ENCODE measurements at regions not wholly inside any gene's neighbourhood (a gene's known extent, or its start where the extent isn't known, plus 50 kb on each side); places are given as distances from the start of the nearest gene placed in this dataset.

GRCh38 chr2:19695706-19696105 is 206.1 kb downstream of the TTC32 start:
- H3K4me2 ChIP-seq (ENCODE audit: low read length) = no peak overlapping the region
- no TSS peak for BruUV-seq (replicated peaks)
- no peak for ATAC-seq
- no peak overlapping the region for H3K9ac ChIP-seq (ENCODE audit: low read length)
- POLR2A ChIA-PET (ENCODE audit: unreplicated experiment) = no interaction called here
- intact Hi-C loops (cut with micrococcal nuclease) = no loop called here
- no peak overlapping the region for H2AFZ ChIP-seq (ENCODE audit: low read length)
- no peak overlapping the region for H3K4me3 ChIP-seq (ENCODE audit: low read length)
- H3K4me1 ChIP-seq (ENCODE audit: insufficient read depth, low read length) = no peaks in the 10 kb centered on the region
- H3K9me3 ChIP-seq (ENCODE audit: low read length) = no peaks in the 10 kb centered on the region
- H3K27ac ChIP-seq (ENCODE audit: low read length) = no peak overlapping the region
- H3K9me2 ChIP-seq (replicated peaks; ENCODE audit: low read length) = no peaks in the 10 kb centered on the region
- H3K27me3 ChIP-seq (ENCODE audit: low read length) = no peaks in the 10 kb centered on the region
- CTCF ChIA-PET = interaction anchor here (0.6 kb wide), 1 partner anchor 29 kb away, joined by 3 read pairs; no protein-coding TSS in a partner anchor
- H4K20me1 ChIP-seq (ENCODE audit: low read length) = no peaks in the 10 kb centered on the region
- H3K79me2 ChIP-seq (ENCODE audit: low read length) = no peaks in the 10 kb centered on the region
- DNase-seq = no peak
- TF ChIP-seq EZH2 (IDR thresholded peaks at IDR 0.05; ENCODE audit: low read length, unreplicated experiment) = no peak
- TF ChIP-seq, protein P1, sequence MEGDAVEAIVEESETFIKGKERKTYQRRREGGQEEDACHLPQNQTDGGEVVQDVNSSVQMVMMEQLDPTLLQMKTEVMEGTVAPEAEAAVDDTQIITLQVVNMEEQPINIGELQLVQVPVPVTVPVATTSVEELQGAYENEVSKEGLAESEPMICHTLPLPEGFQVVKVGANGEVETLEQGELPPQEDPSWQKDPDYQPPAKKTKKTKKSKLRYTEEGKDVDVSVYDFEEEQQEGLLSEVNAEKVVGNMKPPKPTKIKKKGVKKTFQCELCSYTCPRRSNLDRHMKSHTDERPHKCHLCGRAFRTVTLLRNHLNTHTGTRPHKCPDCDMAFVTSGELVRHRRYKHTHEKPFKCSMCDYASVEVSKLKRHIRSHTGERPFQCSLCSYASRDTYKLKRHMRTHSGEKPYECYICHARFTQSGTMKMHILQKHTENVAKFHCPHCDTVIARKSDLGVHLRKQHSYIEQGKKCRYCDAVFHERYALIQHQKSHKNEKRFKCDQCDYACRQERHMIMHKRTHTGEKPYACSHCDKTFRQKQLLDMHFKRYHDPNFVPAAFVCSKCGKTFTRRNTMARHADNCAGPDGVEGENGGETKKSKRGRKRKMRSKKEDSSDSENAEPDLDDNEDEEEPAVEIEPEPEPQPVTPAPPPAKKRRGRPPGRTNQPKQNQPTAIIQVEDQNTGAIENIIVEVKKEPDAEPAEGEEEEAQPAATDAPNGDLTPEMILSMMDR (conservative IDR thresholded peaks at IDR 0.05; ENCODE audit: low read depth, low read length) = no peak
- TF ChIP-seq EZH2phosphoT487 (IDR thresholded peaks at IDR 0.05; ENCODE audit: borderline replicate concordance, low read length) = no peak
- no peaks in the 10 kb centered on the region for H3F3A ChIP-seq (ENCODE audit: low read length, unreplicated experiment)
- H3K36me3 ChIP-seq (ENCODE audit: low read depth, low read length) = no peaks in the 10 kb centered on the region

DNA sequence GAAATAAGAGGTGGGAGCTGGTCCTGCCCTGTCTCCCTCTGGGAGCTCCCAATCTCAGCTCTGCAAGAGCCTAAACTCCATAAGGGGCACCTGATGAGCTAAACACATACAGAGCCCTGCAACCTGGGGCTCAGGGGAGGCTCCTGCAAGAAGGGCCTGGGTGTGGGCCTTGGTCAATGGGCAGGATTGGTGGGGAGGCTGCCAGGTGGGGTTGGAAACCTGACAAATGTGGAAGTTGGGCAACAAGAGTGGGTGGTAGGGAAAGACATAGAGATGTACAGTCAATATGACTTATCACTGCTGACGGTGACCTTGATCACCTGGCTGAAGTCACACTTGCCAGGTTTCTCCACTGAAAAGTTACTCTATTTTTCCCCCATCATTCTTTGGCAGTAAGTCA is 209.9 kb downstream of the TTC32 start:
- H3K4me3 ChIP-seq (ENCODE audit: low read length) = no peak overlapping the region
- H3K9me2 ChIP-seq (replicated peaks; ENCODE audit: low read length) = no peaks in the 10 kb centered on the region
- intact Hi-C loops (cut with micrococcal nuclease) = no loop called here
- ATAC-seq (no peak), DNase-seq (no peak)
- H4K20me1 ChIP-seq (ENCODE audit: low read length) = no peaks in the 10 kb centered on the region
- no peaks in the 10 kb centered on the region for H3K9me3 ChIP-seq (ENCODE audit: low read length)
- no peaks in the 10 kb centered on the region for H3K4me1 ChIP-seq (ENCODE audit: insufficient read depth, low read length)
- ChIA-PET CTCF (interaction anchor here (0.6 kb wide), 2 partner anchors 80 to 491 kb away, joined by 5 to 8 read pairs; no protein-coding TSS in a partner anchor), POLR2A (ENCODE audit: unreplicated experiment) (no interaction called here)
- H3F3A ChIP-seq (ENCODE audit: low read length, unreplicated experiment) = no peaks in the 10 kb centered on the region
- no peaks in the 10 kb centered on the region for H3K36me3 ChIP-seq (ENCODE audit: low read depth, low read length)
- TF ChIP-seq EZH2 (IDR thresholded peaks at IDR 0.05; ENCODE audit: low read length, unreplicated experiment) = no peak
- TF ChIP-seq EZH2phosphoT487 (IDR thresholded peaks at IDR 0.05; ENCODE audit: borderline replicate concordance, low read length) = no peak
- TF ChIP-seq, protein P1 (conservative IDR thresholded peaks at IDR 0.05; ENCODE audit: low read depth, low read length) = no peak
- H3K79me2 ChIP-seq (ENCODE audit: low read length) = no peaks in the 10 kb centered on the region
- no peak overlapping the region for H2AFZ ChIP-seq (ENCODE audit: low read length)
- BruUV-seq (replicated peaks) = no TSS peak
- no peak overlapping the region for H3K4me2 ChIP-seq (ENCODE audit: low read length)
- no peak overlapping the region for H3K9ac ChIP-seq (ENCODE audit: low read length)
- no peak overlapping the region for H3K27ac ChIP-seq (ENCODE audit: low read length)
- H3K27me3 ChIP-seq (ENCODE audit: low read length) = no peaks in the 10 kb centered on the region

DNA sequence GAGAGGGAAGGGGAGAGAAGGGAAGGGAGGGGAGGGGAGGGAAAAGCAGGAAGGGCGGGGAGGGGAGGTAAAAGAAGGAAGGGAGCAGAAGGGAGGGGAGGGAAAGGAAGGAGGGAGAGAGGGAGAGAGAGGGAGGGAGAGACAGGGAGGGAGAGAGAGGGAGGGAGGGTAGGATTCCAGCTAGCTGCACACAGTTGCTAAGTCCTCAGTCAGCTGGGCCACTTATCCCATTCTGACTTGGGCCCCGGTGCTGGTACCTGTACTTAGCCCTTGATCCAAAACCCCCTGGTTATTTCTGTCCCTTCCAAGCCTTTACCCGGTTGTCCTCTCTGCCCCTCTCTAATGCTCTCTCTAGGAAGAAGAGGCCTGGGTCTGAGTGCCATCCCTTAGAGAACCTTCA is 211.4 kb downstream of the TTC32 start:
- H3K4me2 ChIP-seq (ENCODE audit: low read length) = no peak overlapping the region
- 0 out of 2 replicates have a peak, but pooled peaks cover 2% of the 10 kb centered on the region for H3K4me1 ChIP-seq (ENCODE audit: insufficient read depth, low read length)
- no peaks in the 10 kb centered on the region for H3K27me3 ChIP-seq (ENCODE audit: low read length)
- no peak overlapping the region for H3K27ac ChIP-seq (ENCODE audit: low read length)
- H3K9ac ChIP-seq (ENCODE audit: low read length) = no peak overlapping the region
- no peaks in the 10 kb centered on the region for H3K79me2 ChIP-seq (ENCODE audit: low read length)
- ChIA-PET POLR2A (ENCODE audit: unreplicated experiment) (no interaction called here), CTCF (no interaction called here)
- H3K9me2 ChIP-seq (replicated peaks; ENCODE audit: low read length) = no peaks in the 10 kb centered on the region
- H3K4me3 ChIP-seq (ENCODE audit: low read length) = no peak overlapping the region
- ATAC-seq (no peak), DNase-seq (no peak)
- H3K9me3 ChIP-seq (ENCODE audit: low read length) = no peaks in the 10 kb centered on the region
- no peaks in the 10 kb centered on the region for H3K36me3 ChIP-seq (ENCODE audit: low read depth, low read length)
- intact Hi-C loops (cut with micrococcal nuclease) = no loop called here
- BruUV-seq (replicated peaks) = no TSS peak
- H4K20me1 ChIP-seq (ENCODE audit: low read length) = no peaks in the 10 kb centered on the region
- H3F3A ChIP-seq (ENCODE audit: low read length, unreplicated experiment) = no peaks in the 10 kb centered on the region
- TF ChIP-seq EZH2phosphoT487 (IDR thresholded peaks at IDR 0.05; ENCODE audit: borderline replicate concordance, low read length) (no peak), EZH2 (IDR thresholded peaks at IDR 0.05; ENCODE audit: low read length, unreplicated experiment) (no peak)
- TF ChIP-seq, protein P1 (conservative IDR thresholded peaks at IDR 0.05; ENCODE audit: low read depth, low read length) = no peak
- H2AFZ ChIP-seq (ENCODE audit: low read length) = no peak overlapping the region

Measured in PC-3 (cell line).